NCI-H524 treated with DMSO at 0.1 percent for 48 hours (cell line): ENCODE measurements at regions not wholly inside any gene's neighbourhood (a gene's known extent, or its start where the extent isn't known, plus 50 kb on each side); places are given as distances from the start of the nearest gene placed in this dataset.

Experiments used
- DNase-seq: peaks from one replicate; lab custom pipeline; 2025; lab: John Stamatoyannopoulos, UW

DNA sequence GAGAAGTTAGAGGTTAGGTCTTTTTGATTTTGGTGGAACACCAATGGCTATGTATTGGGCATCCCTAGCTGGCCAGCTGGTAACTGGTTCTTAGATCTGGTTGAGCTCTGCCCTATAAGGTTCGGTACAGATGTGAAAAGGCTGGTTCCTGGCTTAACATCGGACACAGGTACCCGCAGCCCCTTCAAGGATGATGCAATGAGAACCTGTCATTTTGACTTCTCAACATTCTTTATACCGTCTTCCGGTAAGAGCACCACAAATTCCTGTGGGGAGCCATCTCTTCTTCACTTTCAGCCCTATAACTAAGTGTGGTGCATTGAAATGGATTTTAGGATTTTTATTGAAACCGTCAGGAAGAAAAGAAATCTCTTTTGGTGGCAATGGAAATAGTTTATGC lies 222.8 kb downstream of the ADAMTS9 start:
- DNase-seq: no peak

DNA sequence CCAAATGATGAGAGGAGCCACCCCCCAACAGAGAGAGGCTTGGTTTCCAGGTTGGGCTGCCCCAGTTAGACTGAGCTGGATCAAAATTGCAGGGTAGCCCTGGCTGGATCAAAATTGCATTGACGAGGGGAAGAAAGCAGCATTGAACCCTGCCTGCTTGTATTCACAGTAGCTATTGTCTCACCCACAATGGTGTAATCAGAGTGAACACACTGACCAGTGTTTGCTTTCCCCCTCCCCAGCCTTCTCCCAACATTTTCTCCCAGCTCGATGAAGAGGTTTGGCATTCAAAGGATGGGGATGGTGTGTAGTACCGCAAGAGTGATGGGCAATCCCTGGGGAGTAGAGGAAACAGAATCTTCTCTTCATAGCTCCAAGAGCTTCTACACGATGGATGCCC lies 223.8 kb downstream of the ADAMTS9 start:
- DNase-seq: no peak

DNA sequence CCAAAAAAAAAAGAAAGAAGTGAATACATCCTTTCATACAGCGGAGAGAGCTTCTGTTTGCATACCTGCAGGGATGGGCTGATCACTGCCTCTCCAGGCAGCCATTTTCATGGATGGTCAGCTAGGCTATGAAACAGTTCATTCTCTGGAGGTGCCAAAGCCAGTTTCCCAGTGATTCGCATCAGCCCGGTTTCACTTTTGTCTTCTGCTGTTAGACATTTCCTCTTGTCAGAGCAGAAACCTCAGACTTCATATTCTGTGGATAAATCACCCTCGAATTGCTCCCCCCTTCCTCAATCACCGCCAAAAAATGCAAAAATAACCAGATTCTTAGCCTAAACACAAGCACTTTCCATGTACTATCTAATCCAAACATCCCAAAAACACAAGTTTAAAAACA lies 225.6 kb downstream of the ADAMTS9 start:
- DNase-seq: no peak

DNA sequence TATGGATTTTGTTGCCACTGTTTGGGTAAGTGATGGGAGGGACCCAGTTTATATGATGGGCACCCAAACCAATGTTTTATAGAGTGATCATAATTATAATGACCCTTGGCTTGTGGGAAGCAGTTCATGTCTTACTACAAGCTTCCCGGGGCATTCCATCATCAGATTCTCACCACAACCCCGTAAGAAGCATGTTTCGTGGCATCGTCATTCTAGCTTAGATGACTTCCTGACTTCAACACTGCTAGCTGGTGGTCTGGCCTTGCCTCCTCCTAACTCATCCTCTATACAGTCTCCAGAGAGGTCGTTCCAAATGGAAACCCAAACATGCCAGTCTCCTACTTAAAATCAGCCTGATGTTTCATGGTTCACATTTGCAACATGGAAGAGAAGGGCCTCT lies 226.9 kb downstream of the ADAMTS9 start:
- DNase-seq: no peak

DNA sequence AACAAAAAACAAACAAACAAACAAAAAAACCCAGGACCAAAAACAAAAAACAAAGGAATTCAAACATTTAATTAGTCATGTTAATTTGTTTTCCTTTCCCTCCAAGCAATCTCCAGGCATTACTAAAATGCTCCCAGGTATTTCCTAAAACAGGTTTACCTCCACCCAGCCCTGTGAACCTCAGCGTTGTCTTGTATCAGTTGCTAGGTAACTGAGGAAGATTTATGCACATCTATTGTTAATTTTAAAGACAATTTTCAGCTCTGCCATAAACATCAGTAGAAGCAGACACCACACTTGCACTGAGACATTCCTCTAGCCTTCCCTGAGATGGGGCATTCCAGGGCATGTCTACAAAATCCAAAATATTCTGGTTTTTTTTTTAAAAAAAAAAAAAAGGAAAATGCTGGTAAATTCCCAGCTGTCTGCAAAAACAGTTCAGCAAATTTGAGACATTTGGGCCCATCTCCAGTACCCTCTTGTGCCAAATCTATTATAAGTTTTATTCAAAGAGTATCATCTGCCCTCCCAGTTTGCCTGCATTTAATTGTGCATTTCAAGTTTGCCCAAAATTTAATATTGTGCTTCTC lies 227.6 kb downstream of the ADAMTS9 start:
- DNase-seq: no peak

DNA sequence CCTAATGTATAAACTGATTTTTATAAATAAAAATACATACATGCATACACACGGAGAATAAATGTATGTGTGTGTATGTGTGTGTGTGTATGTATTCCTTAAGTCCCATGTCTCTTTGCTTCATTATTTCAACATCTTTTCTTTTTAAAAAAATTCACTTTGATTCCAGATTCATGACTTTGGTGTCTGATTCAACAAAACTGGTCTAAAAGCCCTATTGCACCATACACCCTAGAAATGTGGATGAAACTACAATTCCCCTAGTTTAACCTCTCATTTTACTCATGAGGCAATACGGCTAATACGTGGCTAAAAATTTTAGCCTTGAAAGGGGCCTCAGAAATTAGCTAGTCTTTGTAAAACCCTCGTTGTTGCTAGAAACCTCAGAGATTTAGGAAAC lies 228.1 kb downstream of the ADAMTS9 start:
- no peak for DNase-seq

DNA sequence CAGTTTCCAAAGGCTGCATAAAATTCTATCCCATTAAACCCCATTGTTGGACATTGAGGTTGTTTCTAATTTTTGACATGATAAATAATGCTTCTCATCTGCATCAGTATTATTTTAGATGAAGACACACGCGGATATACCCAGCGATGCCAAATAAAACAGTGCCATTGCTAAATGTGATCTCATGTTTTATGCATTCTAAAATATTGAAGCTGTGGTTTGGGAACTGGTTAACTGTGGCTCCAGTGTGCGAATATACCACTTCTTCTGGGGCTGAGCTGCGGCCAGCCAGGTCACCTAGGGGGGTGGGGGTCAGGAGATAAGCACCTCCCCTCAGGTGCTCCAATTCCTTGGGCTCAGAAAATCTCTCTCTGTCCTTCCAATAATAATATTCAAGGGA lies 230.0 kb downstream of the ADAMTS9 start:
- no peak for DNase-seq

DNA sequence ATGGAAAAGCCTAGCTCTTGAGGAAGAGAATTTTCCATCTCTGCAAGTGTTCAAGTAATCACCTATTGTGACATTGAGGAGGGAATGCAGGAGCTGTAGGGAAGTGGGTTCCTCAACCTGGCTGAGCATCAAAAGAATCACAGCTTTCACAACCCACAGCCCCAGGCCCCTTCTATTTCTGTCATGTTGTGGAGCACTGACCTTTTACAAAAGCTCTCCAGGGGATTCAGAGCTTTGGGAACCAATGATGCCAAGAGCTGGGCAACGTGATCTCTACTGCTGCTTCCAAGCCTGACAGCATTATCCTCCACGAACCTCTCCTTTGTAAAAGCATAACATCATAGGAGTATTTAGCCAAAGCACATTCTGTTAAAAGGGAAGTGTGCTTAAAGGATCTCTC lies 231.1 kb downstream of the ADAMTS9 start:
- DNase-seq: no peak

DNA sequence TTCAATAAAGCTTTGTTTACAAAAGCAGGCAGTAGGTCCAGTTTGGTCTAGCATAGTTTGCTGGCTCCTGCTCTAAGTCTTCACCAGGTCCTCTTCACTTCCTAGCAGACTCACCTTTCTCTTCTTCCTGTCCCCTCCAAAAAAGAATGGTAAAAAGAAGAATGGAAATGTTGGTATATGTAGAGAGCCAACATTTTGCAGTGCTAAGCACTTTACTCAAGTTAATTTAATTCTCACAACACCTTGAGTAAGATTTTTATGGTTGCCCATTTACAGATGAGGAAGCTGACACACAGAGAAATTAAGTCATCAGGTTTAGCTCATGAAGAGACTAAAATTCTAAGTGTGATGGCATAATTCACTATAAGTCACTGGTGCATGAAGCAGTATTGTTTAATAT lies 230.1 kb upstream of the PRICKLE2 start:
- no peak for DNase-seq

DNA sequence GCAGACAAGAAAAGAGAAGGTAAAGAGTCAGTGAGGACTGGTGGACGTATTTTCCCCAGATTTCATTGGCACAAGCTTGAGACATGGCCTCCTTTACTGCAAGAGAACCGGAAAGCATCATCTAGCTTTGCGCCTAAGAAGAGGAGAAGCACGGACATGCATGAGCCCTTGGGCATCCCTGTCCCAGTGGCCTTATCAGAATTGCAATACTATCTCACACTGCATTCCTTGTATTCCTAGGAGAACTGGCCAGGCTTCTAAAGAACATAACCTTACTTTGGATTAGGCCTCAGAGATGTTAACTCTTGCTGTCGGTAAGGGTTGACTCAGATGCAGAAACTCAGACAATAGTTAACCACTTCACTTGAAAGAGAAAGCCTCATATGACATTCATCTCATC lies 229.5 kb upstream of the PRICKLE2 start:
- no peak for DNase-seq

DNA sequence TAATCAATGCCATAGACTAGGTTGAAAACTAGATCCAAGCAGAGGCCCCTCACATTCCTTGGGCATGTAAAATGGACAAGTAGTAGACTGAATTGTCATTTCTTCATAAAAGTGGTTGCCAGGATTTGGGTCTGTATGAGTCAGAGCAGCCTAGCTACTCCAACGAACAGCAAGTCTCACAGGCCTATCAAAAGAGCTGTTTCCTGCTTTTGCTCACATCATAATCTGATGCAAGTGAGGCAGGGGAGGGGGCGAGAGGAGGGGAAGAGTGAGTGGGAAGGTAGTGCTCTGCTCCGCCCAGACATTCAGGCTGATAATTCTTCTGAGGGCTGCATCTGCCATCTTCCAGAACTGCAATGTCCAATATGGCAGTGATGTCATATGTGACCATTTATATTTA lies 228.9 kb upstream of the PRICKLE2 start:
- no peak for DNase-seq

DNA sequence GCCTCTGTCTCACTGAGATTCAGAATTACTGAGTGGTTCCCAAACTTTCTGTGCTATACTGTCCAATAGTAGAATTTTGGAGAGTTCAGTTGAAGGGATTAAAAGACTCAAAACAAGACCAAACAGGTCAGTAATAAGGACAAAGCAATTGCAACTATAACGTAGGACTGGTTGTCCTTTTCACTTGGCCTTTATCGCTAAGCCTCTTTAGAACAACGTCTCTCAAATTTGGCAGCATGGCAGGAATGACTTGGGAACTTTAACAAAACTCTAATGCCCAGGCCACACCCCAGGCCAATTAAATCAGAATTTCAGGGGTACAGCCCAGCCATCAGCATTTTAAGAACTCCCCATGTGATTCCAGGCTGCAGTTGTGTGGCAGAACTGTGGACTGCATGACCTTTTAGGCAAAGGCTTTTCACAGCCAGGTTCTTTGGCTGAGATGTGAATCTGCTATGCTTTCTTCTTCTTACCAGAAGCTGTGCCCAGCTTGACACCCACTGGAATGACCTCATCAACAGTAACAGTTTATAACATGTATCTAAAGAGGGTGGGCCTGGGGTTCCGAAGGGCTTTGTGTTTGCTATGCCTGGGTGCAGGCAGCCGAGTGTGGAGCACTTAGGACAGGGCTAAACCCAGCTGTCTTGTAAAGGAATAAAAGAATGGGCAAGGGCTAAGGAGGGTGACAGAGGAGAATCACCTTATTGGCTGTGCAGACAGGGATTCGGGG lies 226.2 kb upstream of the PRICKLE2 start:
- no peak for DNase-seq

DNA sequence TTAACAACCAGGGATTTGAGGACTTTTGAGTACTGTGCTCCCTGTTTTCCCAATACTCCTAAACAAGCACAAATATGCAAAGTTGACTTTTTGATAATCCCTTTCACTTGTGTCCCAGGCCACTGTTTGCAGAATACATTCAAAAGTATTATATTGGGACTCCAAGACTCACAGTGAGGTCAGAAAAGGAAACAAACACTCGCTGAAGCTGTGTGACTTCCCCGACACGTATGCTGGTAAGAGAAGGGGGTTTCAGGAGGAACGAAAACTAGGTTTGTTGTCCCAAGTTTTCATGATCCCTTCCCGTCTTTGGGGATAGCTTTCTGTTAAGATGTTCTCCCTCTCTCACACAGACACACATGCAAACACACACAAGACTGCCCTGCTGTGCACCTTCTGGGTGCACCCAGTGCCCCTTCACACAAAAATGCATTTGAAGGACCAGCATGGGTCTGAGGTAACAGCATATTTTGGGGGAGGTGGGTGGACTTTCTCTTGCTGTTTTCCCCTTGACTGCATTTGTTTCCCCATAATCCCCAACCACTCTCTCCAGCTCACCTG lies 225.2 kb upstream of the PRICKLE2 start:
- DNase-seq: no peak

DNA sequence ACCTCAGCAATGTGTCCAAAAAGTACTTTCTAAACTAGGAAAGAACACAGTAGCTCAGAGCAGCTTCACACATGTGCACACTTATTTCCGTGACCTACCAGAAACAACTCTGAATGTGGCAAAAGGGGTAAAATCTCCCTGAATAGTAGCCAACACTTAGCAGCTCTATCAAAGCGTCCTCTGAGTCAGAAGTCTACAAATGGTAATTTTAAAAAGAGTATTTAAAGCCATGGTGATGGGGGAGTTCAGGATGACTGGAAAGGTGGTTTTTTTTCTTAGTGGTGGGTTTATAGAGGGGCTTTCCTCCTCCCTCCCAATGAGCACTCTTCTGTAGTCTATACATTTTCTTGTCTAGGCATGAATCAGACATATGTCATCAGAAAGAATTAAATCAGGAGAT lies 223.8 kb upstream of the PRICKLE2 start:
- DNase-seq: no peak

DNA sequence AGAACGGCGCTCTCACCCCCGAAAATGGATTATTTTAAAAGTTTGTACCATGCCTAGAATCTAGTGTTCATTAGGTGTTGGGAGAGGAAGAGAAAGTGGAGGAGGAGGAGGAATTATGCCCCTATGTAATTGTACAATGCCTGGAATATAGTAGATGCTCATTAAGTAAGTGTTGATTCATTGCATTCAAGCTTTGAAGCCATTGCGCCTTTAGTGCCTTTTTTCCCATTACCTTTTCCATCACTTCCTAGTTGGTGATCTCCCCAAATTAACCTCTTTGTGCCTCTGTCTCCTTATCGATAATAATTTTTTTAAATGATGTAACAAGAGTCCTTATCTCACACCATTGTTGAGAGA lies 220.7 kb upstream of the PRICKLE2 start:
- no peak for DNase-seq

DNA sequence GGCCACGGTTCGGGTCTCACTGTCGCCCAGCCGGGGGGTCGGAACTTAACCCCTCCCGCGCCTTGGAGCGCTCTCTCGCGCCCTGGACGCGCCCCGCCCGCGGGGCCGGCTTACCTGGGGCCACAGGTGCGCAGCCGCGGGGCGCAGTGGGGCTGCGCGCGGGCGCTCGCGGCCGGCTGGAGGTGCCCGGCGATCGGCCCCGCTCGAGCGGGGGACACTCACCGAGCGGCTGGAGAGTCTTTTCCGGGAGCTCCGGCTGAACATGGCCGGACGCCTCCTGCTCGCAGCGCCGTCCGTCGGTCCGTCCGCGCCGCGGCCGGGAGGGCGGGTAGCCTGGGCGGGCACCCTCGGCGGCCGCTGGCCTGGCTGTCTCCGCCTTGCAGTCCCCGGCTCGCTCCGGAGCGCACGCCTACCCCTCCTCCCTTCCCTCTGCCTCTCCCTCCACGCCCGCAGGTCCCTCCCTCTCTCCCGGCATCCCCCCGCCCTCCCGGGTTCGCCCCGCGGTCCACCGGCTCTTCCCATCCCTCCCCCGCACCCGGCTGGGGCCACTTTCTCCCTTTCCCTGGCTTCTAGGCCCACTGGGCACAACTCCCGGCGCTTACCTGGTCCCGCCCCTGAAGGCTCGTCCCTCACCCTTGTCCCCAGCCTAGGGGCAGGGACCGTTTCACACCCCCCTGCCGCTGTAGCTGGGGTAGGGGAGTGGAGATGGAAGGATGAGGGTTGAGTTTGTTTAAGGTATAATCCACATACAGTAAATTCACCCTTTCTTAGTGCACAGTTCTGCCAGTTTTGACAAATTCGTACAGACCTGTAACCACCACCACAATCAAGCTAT lies 220.1 kb upstream of the PRICKLE2 start:
- no peak for DNase-seq

DNA sequence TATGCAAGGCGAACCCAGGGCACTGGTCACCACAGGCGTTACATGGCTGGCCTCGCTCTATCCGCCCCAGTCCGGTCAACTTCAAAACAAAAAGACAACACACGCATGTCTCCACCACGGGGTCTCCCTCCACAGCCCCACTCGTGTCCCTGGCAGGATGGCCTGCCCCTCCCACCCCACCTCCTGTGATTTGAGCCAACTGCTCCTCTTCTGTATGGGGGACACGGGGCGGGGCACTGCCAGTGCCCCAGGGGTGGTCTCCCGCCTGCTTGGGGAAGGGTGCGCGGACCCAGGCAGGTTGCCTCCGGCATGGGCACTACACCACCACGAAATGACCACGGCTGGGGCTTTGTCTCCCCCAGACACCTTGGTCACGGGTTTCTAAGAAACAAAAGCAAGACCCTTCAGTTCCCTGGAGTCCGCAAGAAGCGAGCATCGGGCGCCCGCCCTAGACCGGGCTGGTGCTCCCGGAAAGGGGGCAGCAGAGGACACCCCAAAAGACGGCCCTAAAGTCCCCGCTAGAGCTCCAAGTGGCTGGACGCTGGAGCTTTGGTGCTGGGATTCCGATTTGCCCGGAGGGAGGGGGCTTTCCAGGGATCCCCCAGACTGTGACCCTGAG lies 219.3 kb upstream of the PRICKLE2 start:
- DNase-seq: no peak

DNA sequence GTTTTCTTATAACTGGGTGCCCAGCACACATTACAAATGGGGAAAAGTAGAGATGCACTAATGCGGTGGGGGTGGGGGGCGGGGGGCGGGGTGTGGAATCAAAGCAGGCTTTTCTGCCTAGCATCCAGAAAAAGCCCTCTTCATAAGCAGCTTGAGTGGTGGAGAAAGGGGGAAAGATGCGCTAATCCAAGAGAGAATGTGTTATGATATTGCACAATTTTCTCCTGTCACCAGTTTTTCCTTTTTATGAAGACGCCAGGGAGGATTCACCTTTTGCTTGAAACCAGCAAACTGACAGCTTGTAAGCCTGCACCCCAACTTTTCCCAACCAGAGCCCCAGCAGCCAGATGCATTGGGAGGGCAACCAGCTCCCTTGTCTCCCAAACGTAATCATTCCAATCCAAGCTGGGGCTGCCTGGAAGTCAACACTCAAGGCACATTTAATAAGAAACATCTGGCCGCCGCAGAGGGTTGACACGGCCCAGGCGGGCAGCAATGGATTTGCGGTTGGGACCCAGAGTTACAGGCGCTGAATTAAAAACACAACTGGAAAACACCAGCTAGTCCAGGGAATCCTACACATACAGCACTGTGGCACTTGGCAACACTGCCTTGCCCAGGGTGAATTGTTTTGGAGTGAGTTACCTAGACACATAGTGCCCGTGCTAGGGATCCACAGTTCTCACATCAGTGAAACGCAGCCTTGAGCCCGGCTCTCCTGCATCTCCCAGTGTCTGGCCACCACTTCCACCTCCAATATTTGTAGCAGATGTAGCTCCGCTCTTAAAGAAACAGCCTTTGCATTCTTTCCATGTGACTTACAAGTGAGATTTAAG lies 218.5 kb upstream of the PRICKLE2 start:
- no peak for DNase-seq

DNA sequence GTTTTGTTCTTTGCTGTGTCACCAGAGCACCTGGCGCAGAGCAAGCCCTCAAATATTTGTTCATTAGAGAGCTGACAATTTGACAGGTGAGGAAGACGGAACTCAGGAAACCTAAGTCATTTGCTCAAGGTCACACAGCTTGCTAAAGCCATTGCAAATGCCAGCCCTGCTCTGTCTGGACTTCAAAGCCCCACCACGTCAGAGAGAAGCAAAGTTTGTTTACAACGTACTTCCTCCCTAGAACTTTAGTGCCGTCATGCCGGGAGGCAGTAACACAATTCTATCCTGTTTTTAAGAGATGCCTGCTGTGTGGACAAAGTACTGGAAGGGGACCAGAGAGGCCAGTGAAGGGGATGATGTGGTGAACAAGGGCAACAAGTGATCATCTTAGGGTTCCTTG lies 216.6 kb upstream of the PRICKLE2 start:
- DNase-seq: no peak

DNA sequence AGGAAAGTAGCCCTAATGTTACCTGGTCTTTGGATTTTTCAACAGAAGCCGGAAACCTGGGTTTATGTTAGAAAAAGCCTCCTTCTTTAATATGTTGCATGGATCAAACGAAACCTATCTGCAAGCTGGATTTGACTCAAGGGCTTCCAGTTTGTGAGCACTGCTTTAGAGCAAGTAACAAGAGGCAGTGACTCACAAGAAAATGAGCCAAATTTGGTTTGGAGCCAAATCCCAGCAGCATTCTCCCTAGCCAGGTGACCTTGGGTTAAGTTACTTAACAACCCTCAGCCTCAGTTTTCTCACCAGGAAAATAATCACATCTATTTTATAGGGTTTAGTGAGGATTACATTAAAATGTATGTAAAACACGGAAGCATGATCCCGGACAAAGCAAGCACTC lies 215.2 kb upstream of the PRICKLE2 start:
- DNase-seq: no peak

DNA sequence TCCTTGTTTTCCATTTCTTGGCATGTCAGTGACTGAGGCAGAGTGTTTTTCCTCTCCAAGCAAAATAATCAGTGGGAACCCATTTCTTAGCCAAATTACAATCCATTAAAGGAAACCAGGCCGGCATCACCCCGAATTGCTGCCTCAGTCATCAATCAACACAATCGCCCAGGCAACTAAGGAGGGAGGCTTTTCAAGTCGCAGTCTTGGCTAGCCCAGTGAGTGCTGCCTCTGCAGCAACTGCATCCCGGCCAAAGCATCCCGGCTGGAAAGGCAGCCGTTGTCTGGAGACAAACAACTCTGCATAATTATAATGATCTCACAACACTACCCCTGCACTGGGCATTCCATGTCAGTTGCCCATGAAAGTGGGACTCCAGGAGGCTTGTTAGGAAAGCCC lies 213.5 kb upstream of the PRICKLE2 start:
- no peak for DNase-seq

DNA sequence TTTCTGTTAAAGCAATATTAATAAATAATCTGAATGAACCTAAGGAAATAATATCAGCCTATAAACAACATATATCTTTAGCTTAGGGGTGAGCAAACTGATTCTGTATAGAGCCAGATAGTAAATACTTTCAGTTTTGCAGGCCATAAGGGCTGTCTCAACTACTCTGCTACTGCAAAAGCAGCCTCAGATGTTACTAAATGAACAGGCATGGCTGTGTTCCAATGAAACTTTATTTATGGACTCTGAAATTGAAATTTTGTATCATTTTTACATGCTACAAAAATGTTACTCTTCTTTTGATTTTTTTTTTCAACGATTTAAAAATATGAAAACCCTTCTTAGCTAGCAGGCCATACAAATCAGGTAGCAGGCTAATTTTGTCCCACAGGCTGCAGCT lies 212.8 kb upstream of the PRICKLE2 start:
- DNase-seq: no peak
